ENCODE measurements at regions not wholly inside any gene's neighbourhood (a gene's known extent, or its start where the extent isn't known, plus 50 kb on each side); places are given as distances from the start of the nearest gene placed in this dataset.

- no peak for TF ChIP-seq CTCF (IDR thresholded peaks at IDR 0.05)
- TF ChIP-seq POLR2A (IDR thresholded peaks at IDR 0.05) = no peak
- no peak for TF ChIP-seq POLR2AphosphoS5 (IDR thresholded peaks at IDR 0.05)
These were observed 415.3 kb downstream of the PDGFC start for GRCh38 chr4:156556336-156556735.

Data from prostate gland (tissue), 2 donors.